ENCODE measurements at regions not wholly inside any gene's neighbourhood (a gene's known extent, or its start where the extent isn't known, plus 50 kb on each side); places are given as distances from the start of the nearest gene placed in this dataset.
"Not testable (repeated sequence)": the region's sequence is repeated elsewhere in the genome, so short reads cannot be mapped to it uniquely, and the experiment has no call there.

GRCh38 chr2:22981785-22982184 lies 403.2 kb upstream of the KLHL29 start:
- WGBS (ENCODE audit: missing lambda C conversion rate): 3% methylated on average over 1 of the region's 1 CpG
- DNase-seq (ENCODE audit: low read depth in 1 of 2, low spot score in 1 of 2): no peak
- POLR2A ChIA-PET: no interaction called here
- H3K4me2 ChIP-seq: no peak overlapping the region
- no peak for FAIRE-seq
- no peak for TF ChIP-seq RFX5 (IDR thresholded peaks at IDR 0.05)
- H3K27ac ChIP-seq: no peak overlapping the region
- CTCF ChIA-PET: no interaction called here
- no peak for ATAC-seq
- H3K9me3 ChIP-seq: no peaks in the 10 kb centered on the region
- H3K4me3 ChIP-seq: no peak overlapping the region
- H3K4me1 ChIP-seq: no peaks in the 10 kb centered on the region

- ATAC-seq; DNase-seq (ENCODE audit: low read depth in 1 of 2, low spot score in 1 of 2); H3K9me3 ChIP-seq; H3K4me3 ChIP-seq; H3K27ac ChIP-seq; H3K4me2 ChIP-seq; FAIRE-seq; CTCF ChIA-PET; H3K4me1 ChIP-seq; POLR2A ChIA-PET: not testable (repeated sequence)
- WGBS (ENCODE audit: missing lambda C conversion rate): 67% methylated on average over 20 of the region's 25 CpGs
These were observed 400.8 kb upstream of the KLHL29 start for GRCh38 chr2:22984152-22984551.

GRCh38 chr2:22990246-22990645 lies 394.7 kb upstream of the KLHL29 start:
- 44% methylated on average over 3 of the region's 3 CpGs for WGBS (ENCODE audit: missing lambda C conversion rate)
- no peak for FAIRE-seq

GRCh38 chr2:22991844-22992243 lies 393.1 kb upstream of the KLHL29 start:
- Histone ChIP-seq H3K27ac (no peak overlapping the region), H3K9me3 (no peaks in the 10 kb centered on the region), H3K4me2 (no peak overlapping the region), H3K4me3 (no peak overlapping the region), H3K4me1 (no peaks in the 10 kb centered on the region)
- DNase-seq (ENCODE audit: low read depth in 1 of 2, low spot score in 1 of 2) (no peak), ATAC-seq (no peak), FAIRE-seq (no peak)
- WGBS (ENCODE audit: missing lambda C conversion rate): 0% methylated on average over 3 of the region's 3 CpGs
- TF ChIP-seq NPAS2 (CRISPR knock-in tag; IDR thresholded peaks at IDR 0.05; ENCODE audit: borderline replicate concordance): no peak
- ChIA-PET POLR2A (no interaction called here), CTCF (no interaction called here)

More at GRCh38 chr2:22990246-22990645, 394.7 kb upstream of the KLHL29 start:
- DNase-seq (ENCODE audit: low read depth in 1 of 2, low spot score in 1 of 2) (no peak), ATAC-seq (no peak)
- Histone ChIP-seq H3K27ac (no peak overlapping the region), H3K4me3 (no peak overlapping the region), H3K4me1 (no peaks in the 10 kb centered on the region), H3K9me3 (no peaks in the 10 kb centered on the region), H3K4me2 (no peak overlapping the region)
- ChIA-PET CTCF (interaction anchor here (0.9 kb wide), 1 partner anchor 68 kb away, joined by 3 read pairs; no protein-coding TSS in a partner anchor), POLR2A (no interaction called here)
- no peak for TF ChIP-seq FOXS1 (CRISPR knock-in tag; IDR thresholded peaks at IDR 0.05)
- no peak for TF ChIP-seq MAZ (IDR thresholded peaks at IDR 0.05; ENCODE audit: borderline replicate concordance, low read depth, low read length)
- no peak for TF ChIP-seq HOXB5 (CRISPR knock-in tag; IDR thresholded peaks at IDR 0.05)
- TF ChIP-seq ESRRA (IDR thresholded peaks at IDR 0.05; ENCODE audit: borderline replicate concordance, low read length): no peak
- TF ChIP-seq NR3C1 (IDR thresholded peaks at IDR 0.05): no peak
- TF ChIP-seq HEYL (CRISPR knock-in tag; IDR thresholded peaks at IDR 0.05): no peak
- TF ChIP-seq RNF2 (IDR thresholded peaks at IDR 0.05; ENCODE audit: borderline replicate concordance, low read depth): no peak
- no peak for TF ChIP-seq FOSL2 (IDR thresholded peaks at IDR 0.05)
- no peak for TF ChIP-seq FOSL2 (CRISPR knock-in tag; IDR thresholded peaks at IDR 0.05)
- TF ChIP-seq TP53 (CRISPR knock-in tag; IDR thresholded peaks at IDR 0.05): no peak
- no peak for TF ChIP-seq MYC (IDR thresholded peaks at IDR 0.05; ENCODE audit: borderline replicate concordance, low read length)
- TF ChIP-seq GATA3 (IDR thresholded peaks at IDR 0.05; ENCODE audit: borderline replicate concordance): no peak
- TF ChIP-seq HES2 (IDR thresholded peaks at IDR 0.05): no peak
- TF ChIP-seq JUN (IDR thresholded peaks at IDR 0.05): no peak
- no peak for TF ChIP-seq RCOR1 (IDR thresholded peaks at IDR 0.05; ENCODE audit: low read depth, low read length)
- TF ChIP-seq KDM1A (IDR thresholded peaks at IDR 0.05; ENCODE audit: low read depth): no peak
- no peak for TF ChIP-seq USF2 (IDR thresholded peaks at IDR 0.05)
- TF ChIP-seq JUNB (IDR thresholded peaks at IDR 0.05): no peak
- no peak for TF ChIP-seq RARB (CRISPR knock-in tag; IDR thresholded peaks at IDR 0.05)
- TF ChIP-seq RFX5 (IDR thresholded peaks at IDR 0.05): no peak
